AG10803 (cell line): ENCODE measurements at regions not wholly inside any gene's neighbourhood (a gene's known extent, or its start where the extent isn't known, plus 50 kb on each side); places are given as distances from the start of the nearest gene placed in this dataset.
"Not testable (repeated sequence)": the region's sequence is repeated elsewhere in the genome, so short reads cannot be mapped to it uniquely, and the experiment has no call there.

ENCODE experiments used
- DNase-seq: peaks from one replicate; pipeline ENCODE4 v3.0.0; 2010; ENCODE audit warnings: low read depth
- H3K4me3 ChIP-seq: 2 replicates; pipeline ENCODE4 v1.5.1; 2011; ENCODE audit warnings: mild to moderate bottlenecking, low read length, control low read depth
- TF ChIP-seq, protein P1 (sequence below): conservative IDR thresholded peaks from 2 replicates; pipeline ENCODE4 v1.5.1; 2011; ENCODE audit warnings: mild to moderate bottlenecking, low read length, control low read depth, inconsistent platforms

DNA sequence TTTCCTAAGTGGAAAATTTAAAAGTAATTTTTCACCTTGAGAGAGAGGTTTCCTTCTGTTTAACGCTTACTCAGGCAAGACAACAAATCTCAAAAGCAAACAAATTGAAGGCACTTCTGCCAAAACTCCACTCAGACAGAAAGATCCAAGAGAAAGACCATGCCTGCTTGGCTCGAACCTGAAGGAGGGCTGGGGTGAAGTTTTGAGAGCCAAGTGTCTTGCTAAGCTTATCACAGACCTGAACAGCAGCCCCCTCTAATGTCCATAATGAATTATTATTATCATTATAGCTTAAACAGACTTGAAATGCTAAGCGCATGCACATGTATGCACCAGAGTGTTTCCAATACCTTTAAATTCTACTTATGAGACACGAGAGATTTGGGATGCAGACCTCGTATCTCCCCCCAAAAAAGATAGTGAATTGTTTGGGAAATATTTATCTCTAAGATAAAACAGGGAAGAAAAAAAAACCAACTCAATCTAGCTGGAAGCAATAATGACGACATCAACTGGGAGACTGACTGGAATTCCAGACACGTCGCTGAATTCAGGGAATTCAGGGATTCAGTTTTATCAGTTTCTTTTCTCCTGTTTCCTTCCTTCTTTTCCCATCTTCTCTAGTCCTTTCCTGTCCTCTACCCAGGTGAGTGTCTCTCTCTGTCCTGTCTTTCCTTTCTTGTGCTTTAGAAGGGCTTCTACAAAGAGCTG lies 473.2 kb downstream of the RBFOX1 start:
- H3K4me3 ChIP-seq, result no peak overlapping the region
- TF ChIP-seq, protein P1, sequence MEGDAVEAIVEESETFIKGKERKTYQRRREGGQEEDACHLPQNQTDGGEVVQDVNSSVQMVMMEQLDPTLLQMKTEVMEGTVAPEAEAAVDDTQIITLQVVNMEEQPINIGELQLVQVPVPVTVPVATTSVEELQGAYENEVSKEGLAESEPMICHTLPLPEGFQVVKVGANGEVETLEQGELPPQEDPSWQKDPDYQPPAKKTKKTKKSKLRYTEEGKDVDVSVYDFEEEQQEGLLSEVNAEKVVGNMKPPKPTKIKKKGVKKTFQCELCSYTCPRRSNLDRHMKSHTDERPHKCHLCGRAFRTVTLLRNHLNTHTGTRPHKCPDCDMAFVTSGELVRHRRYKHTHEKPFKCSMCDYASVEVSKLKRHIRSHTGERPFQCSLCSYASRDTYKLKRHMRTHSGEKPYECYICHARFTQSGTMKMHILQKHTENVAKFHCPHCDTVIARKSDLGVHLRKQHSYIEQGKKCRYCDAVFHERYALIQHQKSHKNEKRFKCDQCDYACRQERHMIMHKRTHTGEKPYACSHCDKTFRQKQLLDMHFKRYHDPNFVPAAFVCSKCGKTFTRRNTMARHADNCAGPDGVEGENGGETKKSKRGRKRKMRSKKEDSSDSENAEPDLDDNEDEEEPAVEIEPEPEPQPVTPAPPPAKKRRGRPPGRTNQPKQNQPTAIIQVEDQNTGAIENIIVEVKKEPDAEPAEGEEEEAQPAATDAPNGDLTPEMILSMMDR, result no peak
- DNase-seq, result no peak

DNA sequence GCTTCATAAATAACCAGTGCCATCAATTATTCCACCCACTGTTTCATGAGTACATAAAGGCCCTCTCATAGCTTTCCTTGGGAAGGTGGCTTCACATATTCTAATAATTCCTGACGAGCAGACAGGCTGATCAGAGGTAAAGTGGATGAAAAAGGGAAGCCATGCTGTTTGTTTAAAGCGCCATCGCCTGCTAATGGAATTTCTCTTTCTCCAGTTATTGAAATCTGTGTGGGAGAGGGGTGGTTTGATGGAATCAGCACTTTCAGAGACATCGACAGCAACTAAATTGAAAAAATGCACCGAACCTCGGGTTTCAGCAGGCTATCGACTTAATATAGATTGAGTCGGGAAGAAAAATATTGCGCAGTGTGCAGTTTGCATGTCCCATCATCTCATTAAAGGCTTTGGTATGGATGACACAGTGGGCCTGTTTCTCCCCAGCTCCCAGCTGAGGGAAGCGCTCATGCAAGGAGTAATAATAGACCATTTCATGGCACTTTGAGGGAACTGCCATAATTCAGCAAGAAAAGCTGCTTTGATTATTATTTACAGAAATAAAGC lies 472.1 kb downstream of the RBFOX1 start:
- TF ChIP-seq, protein P1, result no peak
- DNase-seq, result no peak
- no peak overlapping the region for H3K4me3 ChIP-seq

DNA sequence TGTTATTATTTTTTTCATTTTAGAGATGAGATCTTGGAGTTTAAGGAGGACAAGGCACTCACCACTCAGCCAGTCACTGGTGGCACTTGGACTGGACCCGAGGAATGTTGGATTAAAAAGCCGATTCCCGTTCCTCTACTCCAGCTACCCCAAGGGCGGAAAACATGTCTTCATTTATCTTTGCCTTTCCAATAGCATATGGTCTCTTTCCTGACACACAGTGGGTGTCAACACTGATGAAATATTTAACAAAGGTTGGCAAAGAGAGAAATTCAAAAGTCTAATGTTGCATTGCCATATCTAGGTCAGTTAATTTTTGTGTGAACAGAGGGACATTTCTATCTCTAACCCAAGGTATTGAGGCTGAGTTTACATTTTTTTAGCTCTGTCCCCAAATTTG lies 459.7 kb downstream of the RBFOX1 start:
- DNase-seq, result no peak
- TF ChIP-seq, protein P1, result no peak
- H3K4me3 ChIP-seq, result no peak overlapping the region

DNA sequence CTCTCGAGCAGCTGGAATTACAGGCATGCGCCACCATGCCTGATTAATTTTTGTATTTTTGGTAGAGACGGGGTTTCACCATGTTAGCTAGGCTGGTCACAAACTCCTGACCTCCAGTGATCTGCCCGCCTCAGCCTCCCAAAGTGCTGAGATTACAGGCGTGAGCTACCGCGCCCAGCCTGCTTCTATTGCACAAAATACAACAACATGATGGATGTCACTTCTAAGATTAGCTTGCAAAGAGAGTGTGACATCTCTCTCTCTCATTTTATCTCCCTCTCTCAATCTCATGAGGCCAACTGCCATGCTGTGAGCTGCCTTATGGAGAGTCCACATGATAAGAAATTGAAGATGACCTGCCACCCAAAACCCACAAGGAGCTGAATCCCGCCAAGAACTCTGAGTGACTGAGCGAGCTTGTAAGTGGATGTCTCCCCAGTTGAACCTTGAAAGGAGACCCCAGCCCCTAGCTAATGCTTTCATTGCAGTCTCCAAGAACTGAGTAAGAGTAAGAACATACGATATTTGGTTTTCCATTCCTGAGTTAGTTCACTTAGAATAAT lies 458.5 kb downstream of the RBFOX1 start:
- TF ChIP-seq, protein P1, result no peak
- no peak overlapping the region for H3K4me3 ChIP-seq
- DNase-seq, result no peak

DNA sequence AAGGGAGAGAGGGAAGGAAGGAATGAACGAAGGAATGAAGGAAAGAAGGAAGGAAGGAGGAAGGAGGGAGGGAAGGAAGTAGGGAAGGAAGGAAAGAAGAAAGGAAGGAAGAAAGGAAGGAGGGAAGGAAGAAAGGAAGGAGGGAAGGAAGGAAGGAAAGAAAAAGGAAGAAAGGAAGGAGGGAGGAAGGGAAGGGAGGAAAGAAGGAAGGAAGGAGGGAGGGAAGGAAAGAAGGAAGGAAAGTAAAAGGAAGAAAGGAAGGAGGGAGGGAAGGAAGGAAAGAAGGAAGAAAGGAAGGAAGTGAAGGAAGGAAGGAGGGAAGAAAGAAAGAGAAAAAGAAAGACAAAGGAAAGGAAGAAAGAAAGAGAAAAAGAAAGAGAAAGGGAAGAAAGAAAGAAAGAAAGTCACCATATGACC lies 442.4 kb downstream of the RBFOX1 start:
- no peak overlapping the region for H3K4me3 ChIP-seq
- TF ChIP-seq, protein P1, result no peak
- no peak for DNase-seq

DNA sequence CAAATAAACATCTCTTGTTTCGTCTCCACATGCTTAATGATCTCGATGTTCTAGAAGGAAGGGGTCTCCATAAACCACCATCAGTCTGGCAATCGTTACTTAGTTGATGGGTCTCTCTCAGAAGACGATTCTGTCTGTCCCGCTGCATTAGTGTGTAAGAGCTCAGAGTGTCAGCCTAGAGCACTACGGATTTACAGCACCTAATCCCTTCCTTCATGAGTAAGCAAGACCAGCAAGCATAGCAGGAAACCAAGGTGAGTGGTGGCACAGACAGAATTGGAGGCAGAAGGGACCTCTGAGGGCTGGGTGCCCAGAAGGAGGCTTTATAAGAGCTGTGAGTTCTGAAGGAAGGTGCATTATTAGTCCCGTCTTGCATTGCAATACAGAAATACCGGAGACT lies 440.1 kb downstream of the RBFOX1 start:
- no peak overlapping the region for H3K4me3 ChIP-seq
- TF ChIP-seq, protein P1, result no peak
- DNase-seq, result no peak

DNA sequence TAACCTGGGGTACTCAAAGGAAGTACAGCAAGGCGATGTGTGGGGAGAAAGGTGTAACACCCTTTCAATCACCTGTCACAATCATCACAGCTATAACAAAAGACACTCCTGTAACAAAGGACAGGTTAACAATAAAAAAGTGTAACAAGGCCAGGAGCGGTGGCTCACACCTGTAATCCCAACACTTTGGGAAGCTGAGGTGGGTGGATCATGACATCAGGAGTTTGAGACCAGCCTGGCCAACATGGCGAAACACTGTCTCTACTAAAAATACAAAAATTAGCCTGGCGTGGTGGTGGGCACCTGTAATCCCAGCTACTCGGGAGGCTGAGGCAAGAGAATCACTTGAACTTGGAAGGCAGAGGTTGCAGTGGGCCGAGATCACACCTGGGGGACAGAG lies 436.4 kb downstream of the RBFOX1 start:
- not testable (repeated sequence) for DNase-seq, H3K4me3 ChIP-seq
